Activated T-helper 17 cell treated with anti-CD3 and anti-CD28 coated beads, Interleukin-2, amount 50 U/mL, for 72 hours (primary cell): ENCODE measurements at regions not wholly inside any gene's neighbourhood (a gene's known extent, or its start where the extent isn't known, plus 50 kb on each side); places are given as distances from the start of the nearest gene placed in this dataset.
"Not testable (repeated sequence)": the region's sequence is repeated elsewhere in the genome, so short reads cannot be mapped to it uniquely, and the experiment has no call there.

Experiments
- ATAC-seq: fragments of 150-1000 bp; cut with Tn5 transposase; replicated peaks from 2 replicates; pipeline ENCODE4 v1.10.0; 2021; ENCODE audit warnings: mild to moderate bottlenecking, moderate library complexity
- H3K27ac Mint-ChIP-seq: one replicate; pipeline ENCODE4 v1.8.0; 2022; ENCODE audit warnings: mixed read lengths
- H3K27me3 Mint-ChIP-seq: one replicate; pipeline ENCODE4 v1.8.0; 2022; ENCODE audit warnings: mixed read lengths
- H3K36me3 Mint-ChIP-seq: one replicate; pipeline ENCODE4 v1.8.0; 2022; ENCODE audit warnings: low read depth, mild to moderate bottlenecking, mixed read lengths
- H3K4me1 Mint-ChIP-seq: one replicate; pipeline ENCODE4 v1.8.0; 2022; ENCODE audit warnings: mixed read lengths
- H3K4me3 Mint-ChIP-seq: one replicate; pipeline ENCODE4 v1.8.0; 2022; ENCODE audit warnings: mild to moderate bottlenecking, mixed read lengths
- H3K9me3 Mint-ChIP-seq: one replicate; pipeline ENCODE4 v1.8.0; 2022; ENCODE audit warnings: mixed read lengths

DNA sequence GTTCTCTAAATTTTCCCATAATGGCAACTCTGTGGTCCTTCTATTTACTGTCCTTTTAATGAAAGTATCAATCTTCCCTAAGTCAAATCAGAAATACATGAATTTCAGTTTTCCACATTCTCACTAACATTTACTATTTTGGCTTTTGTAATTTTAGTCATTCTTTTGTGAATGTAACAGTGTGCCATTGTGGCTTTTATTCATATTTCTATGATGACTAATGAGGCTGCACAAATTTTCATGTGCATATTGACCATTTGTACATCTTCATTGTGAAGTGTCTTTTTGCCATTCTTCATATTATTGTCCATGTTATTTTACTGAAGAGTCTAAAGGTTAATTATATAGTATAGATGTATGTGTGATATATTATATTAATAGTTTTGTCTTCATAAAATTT lies 431.0 kb upstream of the BRINP3 start:
- Mint-ChIP-seq H3K4me1 (no peaks in the 10 kb centered on the region), H3K9me3 (peaks cover 11% of the 10 kb centered on the region), H3K36me3 (no peaks in the 10 kb centered on the region), H3K27ac (no peak overlapping the region), H3K27me3 (no peaks in the 10 kb centered on the region), H3K4me3 (no peak overlapping the region)
- ATAC-seq: no peak

DNA sequence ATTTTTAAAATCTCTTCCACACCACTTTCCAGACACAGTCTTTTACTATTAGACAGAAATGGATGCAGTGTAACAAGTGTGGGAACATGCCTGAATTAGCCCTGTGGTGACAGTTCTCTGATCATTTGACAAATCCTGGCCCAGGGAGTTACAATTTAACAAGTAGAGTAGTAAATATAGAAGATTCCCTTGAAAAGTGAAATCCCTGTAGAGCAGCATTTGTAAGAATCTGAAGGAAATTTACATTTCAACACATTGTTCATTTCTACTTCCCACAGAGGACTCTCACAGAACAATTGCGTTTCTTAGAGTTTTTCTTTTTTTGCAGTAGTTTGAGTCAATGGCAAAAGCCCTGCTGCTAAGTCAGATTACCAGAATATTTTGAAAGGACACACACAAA lies 458.3 kb upstream of the BRINP3 start:
- Mint-ChIP-seq H3K4me1 (no peaks in the 10 kb centered on the region), H3K27me3 (no peaks in the 10 kb centered on the region), H3K27ac (no peak overlapping the region), H3K4me3 (no peak overlapping the region), H3K36me3 (no peaks in the 10 kb centered on the region), H3K9me3 (peaks cover 5% of the 10 kb centered on the region)
- no peak for ATAC-seq

DNA sequence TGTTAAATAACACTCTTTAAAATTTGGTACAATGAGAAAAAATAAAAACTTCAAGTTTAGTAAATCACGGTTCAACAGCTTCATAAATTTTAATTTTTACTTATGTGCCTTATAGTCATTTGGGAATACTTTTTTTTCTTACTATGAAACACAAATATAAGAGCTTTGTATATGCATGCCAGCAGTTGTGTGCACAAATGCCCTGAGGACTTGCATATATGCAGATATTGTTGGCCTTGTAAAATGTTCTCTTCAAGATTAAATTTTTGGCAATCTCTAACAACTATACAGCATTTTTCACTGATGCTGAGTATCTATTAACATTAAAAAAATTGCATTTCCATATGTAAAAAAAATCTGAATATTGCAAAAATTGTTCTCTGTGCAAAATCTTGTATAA lies 458.7 kb upstream of the BRINP3 start:
- Mint-ChIP-seq H3K27ac (no peak overlapping the region), H3K9me3 (peaks cover 5% of the 10 kb centered on the region), H3K4me1 (no peaks in the 10 kb centered on the region), H3K4me3 (no peak overlapping the region), H3K36me3 (no peaks in the 10 kb centered on the region), H3K27me3 (no peaks in the 10 kb centered on the region)
- ATAC-seq: no peak

DNA sequence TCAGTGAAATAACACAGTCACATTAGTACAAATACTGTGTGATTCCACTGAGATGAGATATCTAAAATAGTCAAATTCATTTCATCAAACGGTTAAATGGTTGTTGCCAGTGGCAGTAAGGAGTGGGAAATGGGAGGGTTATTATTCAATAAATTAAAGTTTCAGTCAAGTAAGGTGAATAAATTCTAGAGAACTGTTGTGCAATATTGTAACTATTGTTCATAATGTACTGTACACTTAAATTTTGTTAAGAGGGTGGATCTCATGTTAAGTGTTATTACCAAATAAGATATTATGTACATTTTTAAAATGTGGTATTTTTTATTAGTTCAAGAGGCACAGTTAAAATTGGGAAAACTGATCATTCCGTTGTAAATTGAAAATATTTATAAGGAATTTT lies 463.3 kb upstream of the BRINP3 start:
- Mint-ChIP-seq H3K27me3 (no peaks in the 10 kb centered on the region), H3K9me3 (peaks cover 5% of the 10 kb centered on the region), H3K36me3 (no peaks in the 10 kb centered on the region), H3K27ac (no peak overlapping the region), H3K4me3 (no peak overlapping the region), H3K4me1 (no peaks in the 10 kb centered on the region)
- no peak for ATAC-seq

DNA sequence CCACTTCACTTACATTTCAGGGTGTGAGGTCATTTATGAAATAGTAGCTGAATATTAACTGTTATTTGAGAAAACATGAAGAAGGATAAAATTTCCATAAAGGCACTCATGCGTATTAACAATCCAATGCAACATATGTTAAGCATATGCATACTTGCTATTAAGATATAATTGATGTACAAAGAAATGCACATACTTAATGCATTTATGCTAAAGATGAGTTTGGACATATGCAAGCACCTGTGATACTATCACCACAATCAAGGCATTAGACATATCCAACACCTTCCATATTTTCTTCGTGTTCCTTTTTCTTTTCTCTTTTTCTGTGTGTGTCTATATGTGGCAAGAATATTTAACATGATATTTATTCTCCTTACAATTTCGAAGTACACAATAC lies 464.8 kb upstream of the BRINP3 start:
- Mint-ChIP-seq H3K27me3 (no peaks in the 10 kb centered on the region), H3K4me3 (no peak overlapping the region), H3K36me3 (no peaks in the 10 kb centered on the region), H3K9me3 (peaks cover 9% of the 10 kb centered on the region), H3K4me1 (no peaks in the 10 kb centered on the region), H3K27ac (no peak overlapping the region)
- ATAC-seq: no peak

DNA sequence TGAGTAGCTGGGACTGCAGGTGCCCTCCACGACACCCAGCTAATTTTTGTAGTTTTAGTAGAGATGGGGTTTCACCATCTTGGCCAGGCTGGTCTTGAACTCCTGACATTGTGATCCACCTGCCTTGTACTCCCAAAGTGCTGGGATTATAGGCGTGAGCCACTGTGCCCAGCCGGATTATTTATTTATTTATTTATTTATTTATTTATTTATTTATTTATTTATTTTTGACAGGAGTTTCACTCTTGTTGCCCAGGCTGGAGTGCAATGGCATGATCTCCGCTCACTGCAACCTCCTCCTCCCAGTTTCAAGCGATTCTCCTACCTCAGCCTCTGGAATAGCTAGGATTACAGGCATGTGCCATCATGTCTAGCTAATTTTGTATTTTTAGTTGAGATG lies 466.1 kb upstream of the BRINP3 start:
- H3K4me1 Mint-ChIP-seq, H3K27me3 Mint-ChIP-seq, H3K9me3 Mint-ChIP-seq, H3K4me3 Mint-ChIP-seq, H3K36me3 Mint-ChIP-seq, ATAC-seq, H3K27ac Mint-ChIP-seq: not testable (repeated sequence)

DNA sequence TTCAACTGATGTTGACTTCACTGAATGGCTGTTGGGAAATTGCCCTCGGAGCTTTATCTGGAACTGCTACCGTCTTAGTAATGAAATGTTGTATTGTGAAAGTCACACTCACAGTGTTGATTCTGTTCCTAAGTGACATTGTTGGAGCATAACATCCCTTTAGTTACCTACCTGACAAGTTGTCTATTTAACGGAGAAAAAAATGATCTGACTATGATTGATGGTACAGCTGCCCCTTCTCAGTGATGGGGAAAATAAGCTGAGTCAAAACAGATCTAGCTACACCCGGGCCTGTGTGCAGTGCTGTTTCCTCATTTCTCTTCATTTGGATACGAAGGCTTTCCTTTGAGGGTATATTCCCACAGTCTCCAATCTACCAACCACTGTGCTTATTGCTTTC lies 472.3 kb upstream of the BRINP3 start:
- Mint-ChIP-seq H3K9me3 (peaks cover 8% of the 10 kb centered on the region), H3K27me3 (no peaks in the 10 kb centered on the region), H3K36me3 (no peaks in the 10 kb centered on the region), H3K4me3 (no peak overlapping the region), H3K27ac (no peak overlapping the region), H3K4me1 (no peaks in the 10 kb centered on the region)
- ATAC-seq: no peak

GRCh38 chr1:190957565-190957964 lies 479.9 kb upstream of the BRINP3 start:
- Mint-ChIP-seq H3K4me3 (no peak overlapping the region), H3K4me1 (no peaks in the 10 kb centered on the region), H3K9me3 (peaks cover 12% of the 10 kb centered on the region), H3K36me3 (no peaks in the 10 kb centered on the region), H3K27me3 (no peaks in the 10 kb centered on the region), H3K27ac (no peak overlapping the region)
- no peak for ATAC-seq

DNA sequence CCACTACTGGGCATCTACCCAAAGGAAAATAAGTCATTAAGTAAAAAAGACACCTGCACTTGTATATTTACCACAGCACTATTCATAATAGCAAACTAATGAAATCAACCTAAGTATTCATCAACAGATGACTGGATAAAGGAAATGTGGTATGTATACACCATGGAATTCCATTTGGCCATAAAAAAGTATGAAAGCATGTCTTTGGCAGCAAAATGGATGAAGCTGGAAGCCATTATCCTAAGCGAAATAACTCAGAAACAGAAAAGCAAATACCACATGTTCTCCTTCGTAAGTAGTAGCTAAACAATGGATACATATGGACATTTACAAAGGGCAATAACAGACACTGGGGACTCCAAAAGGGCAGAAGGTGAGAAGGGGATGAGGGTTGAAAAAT lies 485.7 kb upstream of the BRINP3 start:
- no peaks in the 10 kb centered on the region for H3K36me3 Mint-ChIP-seq
- no peak overlapping the region for H3K4me3 Mint-ChIP-seq
- no peaks in the 10 kb centered on the region for H3K4me1 Mint-ChIP-seq
- H3K9me3 Mint-ChIP-seq: peaks cover 8% of the 10 kb centered on the region
- no peak overlapping the region for H3K27ac Mint-ChIP-seq
- ATAC-seq: no peak
- H3K27me3 Mint-ChIP-seq: no peaks in the 10 kb centered on the region

GRCh38 chr1:190975827-190976226 lies 498.2 kb upstream of the BRINP3 start:
- H3K27me3 Mint-ChIP-seq: no peaks in the 10 kb centered on the region
- no peak overlapping the region for H3K4me3 Mint-ChIP-seq
- H3K27ac Mint-ChIP-seq: no peak overlapping the region
- ATAC-seq: no peak
- peaks cover 8% of the 10 kb centered on the region for H3K9me3 Mint-ChIP-seq
- no peaks in the 10 kb centered on the region for H3K36me3 Mint-ChIP-seq
- H3K4me1 Mint-ChIP-seq: no peaks in the 10 kb centered on the region

GRCh38 chr1:191002768-191003167 lies 525.1 kb upstream of the BRINP3 start:
- Mint-ChIP-seq H3K27me3 (no peaks in the 10 kb centered on the region), H3K4me3 (no peak overlapping the region), H3K9me3 (peaks cover 7% of the 10 kb centered on the region), H3K36me3 (no peaks in the 10 kb centered on the region), H3K27ac (no peak overlapping the region), H3K4me1 (no peaks in the 10 kb centered on the region)
- no peak for ATAC-seq

GRCh38 chr1:191016765-191017164 lies 539.1 kb upstream of the BRINP3 start:
- H3K9me3 Mint-ChIP-seq: peaks cover 8% of the 10 kb centered on the region
- H3K36me3 Mint-ChIP-seq: no peaks in the 10 kb centered on the region
- no peak overlapping the region for H3K27ac Mint-ChIP-seq
- no peaks in the 10 kb centered on the region for H3K27me3 Mint-ChIP-seq
- H3K4me1 Mint-ChIP-seq: no peaks in the 10 kb centered on the region
- no peak overlapping the region for H3K4me3 Mint-ChIP-seq
- no peak for ATAC-seq

DNA sequence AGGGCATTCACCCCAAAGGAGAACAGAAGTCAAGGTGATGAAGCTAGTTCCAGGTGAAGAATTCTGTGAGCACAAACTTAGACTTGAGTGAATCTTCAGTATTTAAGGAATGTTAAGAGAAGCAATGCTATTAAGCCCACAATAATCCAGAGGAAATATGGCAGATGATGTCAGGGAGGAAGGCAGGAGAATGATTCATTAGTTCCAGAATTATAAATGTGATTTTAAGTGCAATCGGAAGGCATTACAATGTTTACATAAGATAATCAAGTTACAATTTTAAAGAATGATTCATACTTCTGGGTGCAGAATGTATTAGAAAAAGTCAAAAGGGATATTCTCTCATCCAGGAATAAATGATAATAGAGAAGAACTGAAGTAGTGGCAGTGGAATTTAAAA lies 545.2 kb upstream of the BRINP3 start:
- peaks cover 11% of the 10 kb centered on the region for H3K9me3 Mint-ChIP-seq
- no peaks in the 10 kb centered on the region for H3K36me3 Mint-ChIP-seq
- H3K27me3 Mint-ChIP-seq: no peaks in the 10 kb centered on the region
- no peak overlapping the region for H3K4me3 Mint-ChIP-seq
- H3K4me1 Mint-ChIP-seq: no peaks in the 10 kb centered on the region
- H3K27ac Mint-ChIP-seq: no peak overlapping the region
- no peak for ATAC-seq

DNA sequence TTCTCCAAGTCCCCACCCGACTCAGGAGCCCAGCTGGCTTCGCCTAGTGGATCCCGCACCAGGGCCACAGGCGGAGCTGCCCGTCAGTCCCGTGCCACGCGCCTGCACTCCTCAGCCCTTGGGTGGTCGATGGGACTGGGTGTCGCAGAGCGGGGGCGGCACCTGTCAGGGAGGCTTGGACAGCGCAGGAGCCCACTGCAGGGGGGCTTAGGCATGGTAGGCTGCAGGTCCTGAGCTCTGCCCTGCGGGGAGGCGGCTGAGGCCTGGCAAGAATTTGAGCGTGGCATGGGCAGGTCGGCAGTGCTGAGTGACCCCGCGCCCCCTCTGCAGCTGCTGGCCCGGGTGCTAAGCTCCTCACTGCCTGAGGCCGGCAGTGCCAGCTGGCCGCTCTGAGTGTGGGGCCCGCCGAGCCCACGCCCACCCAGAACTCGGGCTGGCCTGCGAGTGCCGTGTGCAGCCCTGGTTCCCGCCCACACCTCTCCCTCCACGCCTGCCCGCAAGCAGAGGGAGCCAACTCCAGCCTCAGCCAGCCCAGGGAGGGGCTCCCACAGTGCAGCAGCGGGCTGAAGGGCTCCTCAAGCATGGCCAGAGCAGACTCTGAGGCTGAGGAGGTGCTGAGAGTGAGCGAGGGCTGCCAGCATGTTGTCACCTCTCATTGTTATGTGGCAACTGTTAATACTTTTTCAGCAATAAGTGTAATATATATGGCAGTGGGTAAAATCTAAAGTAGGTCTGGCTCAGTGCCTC lies 548.4 kb upstream of the BRINP3 start:
- ATAC-seq: no peak
- peaks cover 22% of the 10 kb centered on the region for H3K9me3 Mint-ChIP-seq
- no peak overlapping the region for H3K27ac Mint-ChIP-seq
- H3K4me1 Mint-ChIP-seq: no peaks in the 10 kb centered on the region
- H3K36me3 Mint-ChIP-seq: no peaks in the 10 kb centered on the region
- no peaks in the 10 kb centered on the region for H3K27me3 Mint-ChIP-seq
- no peak overlapping the region for H3K4me3 Mint-ChIP-seq

GRCh38 chr1:191026828-191027227 lies 549.2 kb upstream of the BRINP3 start:
- Mint-ChIP-seq H3K27me3 (no peaks in the 10 kb centered on the region), H3K36me3 (no peaks in the 10 kb centered on the region), H3K4me1 (no peaks in the 10 kb centered on the region), H3K9me3 (peaks cover 26% of the 10 kb centered on the region), H3K27ac (no peak overlapping the region), H3K4me3 (no peak overlapping the region)
- no peak for ATAC-seq

- Mint-ChIP-seq H3K9me3 (peaks cover 18% of the 10 kb centered on the region), H3K4me3 (no peak overlapping the region), H3K36me3 (no peaks in the 10 kb centered on the region), H3K4me1 (no peaks in the 10 kb centered on the region), H3K27ac (no peak overlapping the region), H3K27me3 (no peaks in the 10 kb centered on the region)
- ATAC-seq: no peak
These were observed 556.5 kb upstream of the BRINP3 start for GRCh38 chr1:191034132-191034531.
